ENCODE measurements at regions not wholly inside any gene's neighbourhood (a gene's known extent, or its start where the extent isn't known, plus 50 kb on each side); places are given as distances from the start of the nearest gene placed in this dataset.
A peak's percentile ranks its signal among the peaks of the same experiment; 100 is the strongest.

DNA sequence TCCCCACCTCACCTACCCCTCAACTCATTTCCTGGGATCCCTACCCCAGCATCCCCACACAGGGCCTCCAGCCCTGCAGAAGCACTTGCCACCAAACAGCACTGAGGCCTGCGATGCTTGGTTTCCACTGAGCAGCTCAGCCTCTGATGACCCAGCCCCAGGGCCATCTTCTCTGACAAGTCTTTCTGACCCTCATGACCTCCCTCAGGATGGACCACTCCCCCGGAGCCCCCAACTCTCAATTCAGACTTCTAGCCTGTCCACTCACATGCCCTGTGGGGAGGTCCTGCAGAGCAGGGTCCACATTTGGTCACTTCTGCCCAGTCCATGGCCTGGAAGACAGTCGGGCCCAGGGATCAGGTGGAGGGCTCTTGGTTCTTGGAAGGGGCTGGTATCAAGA, 63.4 kb upstream of the SPATA12 start:
- Mint-ChIP-seq H3K27me3 (ENCODE audit: low read depth) (no peaks in the 10 kb centered on the region), H3K36me3 (ENCODE audit: low read depth) (no peaks in the 10 kb centered on the region)
- intact Hi-C loops (cut with micrococcal nuclease) = loop anchor here (5.0 kb wide), 2 partner anchors 80 to 100 kb away; no protein-coding TSS in a partner anchor

DNA sequence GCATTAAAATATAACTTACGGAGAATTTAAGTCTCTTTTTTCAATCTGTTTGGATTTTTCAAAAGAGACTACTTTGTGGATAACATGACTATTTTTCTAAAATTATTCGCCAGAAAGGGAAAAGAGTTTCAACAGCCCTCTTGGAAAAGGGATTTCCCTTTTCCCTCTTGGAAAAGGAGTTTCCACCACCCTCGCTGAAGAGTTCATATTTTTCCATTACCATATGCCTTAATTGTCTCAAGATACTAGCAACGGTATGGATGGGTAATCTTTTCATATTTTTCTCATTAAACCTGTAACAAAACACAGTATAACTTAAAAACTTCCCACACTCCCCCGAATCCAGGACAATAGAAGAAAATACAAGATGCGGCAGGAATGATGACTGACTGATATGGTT, 66.1 kb upstream of the SPATA12 start:
- no peak for DNase-seq
- CTCF ChIA-PET = interaction anchor here (0.7 to 1.6 kb wide), 4 partner anchors 14 to 300 kb away, joined by 3 to 7 read pairs (median 4); no protein-coding TSS in a partner anchor
- intact Hi-C loops (cut with micrococcal nuclease) = no loop called here
- Mint-ChIP-seq H3K9me3 (no peaks in the 10 kb centered on the region), H3K36me3 (ENCODE audit: low read depth) (no peaks in the 10 kb centered on the region), H3K4me1 (ENCODE audit: low read depth) (peaks cover 3% of the 10 kb centered on the region), H3K27ac (no peak overlapping the region), H3K27me3 (ENCODE audit: low read depth) (peaks cover 5% of the 10 kb centered on the region), H3K4me3 (no peak overlapping the region)

More for the DNA sequence above, 63.4 kb upstream of the SPATA12 start:
- Mint-ChIP-seq H3K27ac (no peak overlapping the region), H3K4me3 (no peak overlapping the region), H3K4me1 (ENCODE audit: low read depth) (peaks cover 3% of the 10 kb centered on the region), H3K9me3 (no peaks in the 10 kb centered on the region)
- DNase-seq = no peak
- CTCF ChIA-PET = interaction anchor here (0.7 to 2.7 kb wide), 4 partner anchors 10 to 829 kb away, joined by 3 to 13 read pairs (median 8); no protein-coding TSS in a partner anchor

DNA sequence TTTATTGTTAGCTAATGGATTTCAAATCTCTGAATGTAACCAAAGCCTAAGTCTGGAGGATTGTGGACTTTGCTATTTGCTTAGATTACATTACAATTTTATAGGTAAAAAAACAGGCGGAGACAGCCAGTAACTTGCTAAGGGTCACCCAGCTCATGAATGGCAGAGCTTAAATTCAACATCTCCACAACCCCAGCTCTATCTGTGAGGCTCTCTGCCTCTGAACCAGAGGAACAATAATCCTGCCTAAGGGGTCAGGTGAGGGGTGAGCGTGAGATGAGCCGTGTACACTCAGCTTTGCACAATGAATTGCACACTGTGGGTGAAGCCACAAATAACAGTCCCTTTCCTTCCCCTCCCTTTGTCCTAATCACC, 69.8 kb upstream of the SPATA12 start:
- Mint-ChIP-seq H3K4me3 (no peak overlapping the region), H3K36me3 (ENCODE audit: low read depth) (no peaks in the 10 kb centered on the region), H3K27ac (no peak overlapping the region), H3K27me3 (ENCODE audit: low read depth) (peaks cover 5% of the 10 kb centered on the region), H3K9me3 (no peaks in the 10 kb centered on the region), H3K4me1 (ENCODE audit: low read depth) (peaks cover 16% of the 10 kb centered on the region)
- no peak for DNase-seq
- CTCF ChIA-PET = interaction anchor here (1.0 to 6.2 kb wide), 9 partner anchors 10 to 298 kb away, joined by 3 to 187 read pairs (median 8); partner anchors contain the start of gene ARHGEF3
- intact Hi-C loops (cut with micrococcal nuclease) = no loop called here

DNA sequence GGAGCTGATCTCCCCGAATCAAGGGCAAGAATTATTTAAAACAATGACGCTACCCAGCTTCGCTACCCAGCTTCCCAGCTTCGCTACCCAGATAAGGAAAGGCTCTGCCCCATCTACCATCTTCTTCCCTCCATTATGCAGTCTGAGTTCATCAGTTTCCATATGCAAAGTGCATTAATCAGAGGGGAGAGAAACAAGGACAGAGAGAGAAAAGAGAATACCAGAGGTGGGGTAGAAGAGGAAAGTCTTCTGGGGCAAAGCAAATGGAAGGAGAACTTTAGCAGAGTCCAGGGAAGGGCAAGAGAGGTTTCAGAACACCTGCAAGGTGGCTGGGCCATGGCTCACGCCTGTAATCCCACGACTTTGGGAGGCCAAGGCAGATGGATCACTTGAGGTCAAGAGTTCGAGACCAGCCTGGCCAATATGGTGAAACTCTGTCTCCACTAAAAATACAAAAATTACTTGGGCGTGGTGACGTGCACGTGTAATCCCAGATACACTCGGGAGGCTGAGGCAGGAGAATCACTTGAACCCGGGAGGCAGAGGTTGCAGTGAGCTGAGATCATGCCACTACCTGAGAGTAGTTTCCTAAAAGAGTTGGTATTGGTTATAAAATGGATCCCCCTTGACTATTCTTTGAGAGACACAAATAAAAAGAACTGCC, 70.4 kb upstream of the SPATA12 start:
- CTCF ChIA-PET = interaction anchor here (0.9 to 6.2 kb wide), 20 partner anchors 9 to 298 kb away, joined by 3 to 187 read pairs (median 9); partner anchors contain the start of gene ARHGEF3
- H3K4me1 Mint-ChIP-seq (ENCODE audit: low read depth) = peaks cover 16% of the 10 kb centered on the region
- H3K36me3 Mint-ChIP-seq (ENCODE audit: low read depth) = no peaks in the 10 kb centered on the region
- no peak overlapping the region for H3K27ac Mint-ChIP-seq
- DNase-seq = no peak
- H3K4me3 Mint-ChIP-seq = no peak overlapping the region
- H3K27me3 Mint-ChIP-seq (ENCODE audit: low read depth) = peaks cover 5% of the 10 kb centered on the region
- intact Hi-C loops (cut with micrococcal nuclease) = loop anchor here (1.0 to 5.0 kb wide), 5 partner anchors 134 to 648 kb away; partner anchors contain the start of gene CCDC66
- no peaks in the 10 kb centered on the region for H3K9me3 Mint-ChIP-seq

DNA sequence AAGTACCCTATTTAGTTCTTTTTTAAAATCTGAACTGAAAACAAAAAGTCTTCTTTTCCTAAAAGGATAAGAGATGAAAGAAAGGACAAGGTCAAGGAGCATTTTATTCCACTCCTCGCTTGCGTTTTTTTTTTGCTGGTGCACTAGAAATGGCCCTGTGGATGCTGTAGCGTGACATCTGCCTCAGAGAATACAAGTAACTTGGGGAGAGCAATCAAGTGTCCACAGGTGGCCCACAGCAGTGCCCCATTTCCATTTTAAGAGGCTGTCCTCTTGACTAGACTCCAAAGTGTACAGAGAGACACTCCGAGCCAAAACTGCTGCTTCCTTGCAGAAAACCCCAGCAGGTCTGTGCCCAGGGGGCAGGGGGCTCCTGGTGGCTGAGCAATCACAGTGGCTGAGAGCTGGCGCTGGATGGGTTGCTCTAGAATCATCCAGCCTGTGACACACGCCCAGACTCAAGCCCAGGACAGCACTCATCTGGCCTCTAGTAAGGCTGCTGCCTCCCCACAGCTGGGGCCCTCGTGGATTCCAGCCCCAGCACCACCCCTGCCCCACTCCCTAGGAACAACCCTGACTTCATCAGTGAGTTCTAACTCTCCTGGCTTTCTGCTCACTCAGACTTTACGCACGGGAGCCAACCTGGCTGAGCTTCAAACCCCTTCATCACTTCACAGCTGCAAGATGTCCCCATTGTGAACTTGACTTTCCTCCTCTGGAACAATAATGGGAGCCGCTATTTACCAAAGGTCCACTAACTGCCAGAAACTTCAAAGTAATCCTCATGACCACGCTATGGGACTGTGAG, 71.1 kb upstream of the SPATA12 start:
- Mint-ChIP-seq H3K36me3 (ENCODE audit: low read depth) (no peaks in the 10 kb centered on the region), H3K27ac (no peak overlapping the region), H3K27me3 (ENCODE audit: low read depth) (peaks cover 5% of the 10 kb centered on the region), H3K9me3 (no peaks in the 10 kb centered on the region), H3K4me1 (ENCODE audit: low read depth) (peaks cover 16% of the 10 kb centered on the region), H3K4me3 (no peak overlapping the region)
- DNase-seq = no peak
- CTCF ChIA-PET = interaction anchor here (0.7 to 6.2 kb wide), 40 partner anchors 9 to 316 kb away, joined by 3 to 187 read pairs (median 5); partner anchors contain the start of gene ARHGEF3
- intact Hi-C loops (cut with micrococcal nuclease) = loop anchor here (1.0 to 5.0 kb wide), 5 partner anchors 133 to 647 kb away; partner anchors contain the start of gene CCDC66

DNA sequence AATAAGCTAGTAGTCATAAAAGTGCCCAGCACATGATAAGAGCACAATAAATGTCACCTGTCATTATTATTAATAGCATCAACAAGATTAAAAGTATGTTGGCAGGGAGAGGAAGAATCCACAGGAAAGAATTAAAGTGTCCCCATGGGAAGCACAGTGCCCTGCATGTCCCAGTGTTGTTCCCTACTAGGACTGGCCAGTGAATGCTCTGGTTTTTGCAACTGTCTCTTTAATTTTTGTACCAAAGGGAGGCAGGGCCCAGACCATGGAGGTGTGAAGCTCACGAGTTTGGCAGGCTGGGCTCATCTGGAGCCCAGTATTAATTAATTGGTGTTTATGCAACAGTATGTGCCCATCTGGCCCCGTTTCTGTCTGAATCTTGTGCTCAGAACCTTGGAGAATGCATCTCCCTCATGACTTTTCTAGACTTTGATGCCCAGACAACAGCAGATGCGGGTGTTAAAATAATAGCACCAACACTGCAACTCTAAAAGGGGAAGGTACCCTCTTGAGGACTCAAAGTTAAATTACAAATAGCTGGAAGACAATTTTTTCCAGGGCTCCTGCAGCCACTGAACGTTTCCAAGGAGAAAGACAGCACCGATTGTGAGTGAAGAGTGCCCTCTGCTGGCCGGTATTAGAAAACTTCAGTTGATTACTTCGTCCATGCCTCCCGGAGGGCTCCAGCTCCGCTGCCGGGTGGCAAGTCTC, 71.9 kb upstream of the SPATA12 start:
- CTCF ChIA-PET = interaction anchor here (0.6 to 6.2 kb wide), 49 partner anchors 8 to 315 kb away, joined by 3 to 187 read pairs (median 4); partner anchors contain the start of gene ARHGEF3
- Mint-ChIP-seq H3K4me1 (ENCODE audit: low read depth) (peaks cover 16% of the 10 kb centered on the region), H3K36me3 (ENCODE audit: low read depth) (no peaks in the 10 kb centered on the region), H3K27me3 (ENCODE audit: low read depth) (peaks cover 5% of the 10 kb centered on the region), H3K9me3 (no peaks in the 10 kb centered on the region), H3K4me3 (no peak overlapping the region), H3K27ac (no peak overlapping the region)
- DNase-seq = peak; percentile 82
- intact Hi-C loops (cut with micrococcal nuclease) = loop anchor here (1.0 to 5.0 kb wide), 5 partner anchors 132 to 646 kb away; partner anchors contain the start of gene CCDC66

DNA sequence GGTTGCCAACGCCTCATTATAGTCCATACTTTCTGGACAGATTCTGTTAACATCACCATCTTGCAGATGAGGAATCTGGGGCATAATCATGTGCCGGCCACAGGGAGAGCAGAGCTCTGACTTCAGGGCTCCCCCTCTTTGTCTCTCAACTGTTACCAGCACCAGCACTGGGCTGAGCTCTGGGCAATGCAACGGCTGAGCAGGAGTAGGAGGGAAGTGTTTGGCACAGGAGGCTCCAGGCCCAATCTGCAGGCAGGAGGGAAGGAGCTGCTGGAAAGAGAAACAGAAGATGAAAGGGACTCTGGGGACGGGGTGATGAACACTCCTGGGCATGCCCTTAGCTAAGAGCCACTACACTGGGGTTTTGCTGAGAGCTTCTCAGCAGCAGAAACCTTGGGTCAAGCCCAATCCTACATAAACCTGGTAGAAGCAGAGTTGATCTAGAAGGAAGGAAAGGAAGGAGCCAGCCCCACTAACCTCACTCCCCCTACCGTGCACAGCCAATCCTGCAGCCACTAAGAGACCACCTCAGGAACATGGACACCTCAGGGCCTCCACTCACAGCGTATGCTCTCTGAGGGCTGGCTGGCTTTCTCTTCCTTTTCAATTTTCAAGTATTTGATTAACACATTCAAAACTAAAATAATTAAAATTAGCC, 73.1 kb upstream of the SPATA12 start:
- Mint-ChIP-seq H3K36me3 (ENCODE audit: low read depth) (no peaks in the 10 kb centered on the region), H3K9me3 (no peaks in the 10 kb centered on the region), H3K4me1 (ENCODE audit: low read depth) (peaks cover 16% of the 10 kb centered on the region), H3K27ac (no peak overlapping the region), H3K4me3 (no peak overlapping the region), H3K27me3 (ENCODE audit: low read depth) (peaks cover 5% of the 10 kb centered on the region)
- peak; percentile 37 for DNase-seq
- intact Hi-C loops (cut with micrococcal nuclease) = loop anchor here (5.0 kb wide), 1 partner anchor 645 kb away; no protein-coding TSS in a partner anchor
- CTCF ChIA-PET = interaction anchor here (0.7 to 6.2 kb wide), 24 partner anchors 9 to 294 kb away, joined by 3 to 187 read pairs (median 6); partner anchors contain the start of gene ARHGEF3

DNA sequence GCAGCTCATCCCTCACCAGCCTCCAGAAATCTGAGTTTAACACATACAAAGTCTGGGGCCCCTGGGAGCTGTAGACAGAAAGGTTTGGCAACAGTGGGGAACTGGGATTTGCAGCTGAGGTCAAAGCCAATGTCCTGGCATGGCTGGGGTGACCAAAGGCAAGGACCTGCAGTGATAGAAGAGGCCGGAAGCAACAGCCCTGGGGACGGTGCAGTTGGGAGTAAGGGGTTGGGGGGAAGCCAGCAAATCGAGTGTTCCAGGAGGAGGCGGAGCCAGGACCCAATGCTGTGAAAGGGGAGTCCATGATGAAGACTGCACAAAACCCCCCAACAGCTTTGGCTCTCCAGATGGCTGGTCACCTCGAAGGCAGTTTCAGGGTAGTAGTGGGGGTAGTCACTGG, 74.1 kb upstream of the SPATA12 start:
- H3K4me3 Mint-ChIP-seq = no peak overlapping the region
- peak overlapping the region; percentile 23 for H3K27ac Mint-ChIP-seq
- no peaks in the 10 kb centered on the region for H3K9me3 Mint-ChIP-seq
- DNase-seq = no peak
- intact Hi-C loops (cut with micrococcal nuclease) = loop anchor here (5.0 kb wide), 1 partner anchor 644 kb away; no protein-coding TSS in a partner anchor
- H3K27me3 Mint-ChIP-seq (ENCODE audit: low read depth) = peaks cover 5% of the 10 kb centered on the region
- CTCF ChIA-PET = interaction anchor here (0.5 to 6.2 kb wide), 15 partner anchors 9 to 293 kb away, joined by 3 to 187 read pairs (median 5); partner anchors contain the start of gene ARHGEF3
- H3K4me1 Mint-ChIP-seq (ENCODE audit: low read depth) = peaks cover 18% of the 10 kb centered on the region
- H3K36me3 Mint-ChIP-seq (ENCODE audit: low read depth) = no peaks in the 10 kb centered on the region

DNA sequence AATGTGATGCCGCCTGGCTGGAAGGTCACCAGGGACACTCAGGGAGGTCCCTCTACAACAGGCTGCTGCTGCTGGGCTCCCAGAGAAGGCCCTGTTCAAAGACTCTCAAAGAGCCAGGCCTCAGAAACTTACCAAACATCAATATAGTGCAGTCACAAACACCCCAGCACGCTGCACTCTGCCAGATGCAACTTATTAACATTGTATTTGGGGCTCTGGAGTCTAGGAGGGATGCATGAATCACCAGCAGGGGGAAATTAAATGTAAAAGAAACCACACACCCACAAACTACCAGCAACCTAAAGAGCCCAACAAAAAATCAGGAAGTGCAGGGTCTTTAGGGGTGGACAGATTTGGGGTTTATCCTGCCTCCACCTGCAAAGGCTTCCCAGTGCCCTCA, 74.6 kb upstream of the SPATA12 start:
- Mint-ChIP-seq H3K27ac (no peak overlapping the region), H3K4me1 (ENCODE audit: low read depth) (peaks cover 23% of the 10 kb centered on the region), H3K36me3 (ENCODE audit: low read depth) (no peaks in the 10 kb centered on the region), H3K4me3 (no peak overlapping the region), H3K27me3 (ENCODE audit: low read depth) (peaks cover 5% of the 10 kb centered on the region), H3K9me3 (no peaks in the 10 kb centered on the region)
- peak; percentile 27 for DNase-seq
- intact Hi-C loops (cut with micrococcal nuclease) = loop anchor here (5.0 kb wide), 1 partner anchor 644 kb away; no protein-coding TSS in a partner anchor
- CTCF ChIA-PET = interaction anchor here (0.5 to 6.2 kb wide), 9 partner anchors 9 to 283 kb away, joined by 3 to 187 read pairs (median 5); partner anchors contain the start of gene ARHGEF3

DNA sequence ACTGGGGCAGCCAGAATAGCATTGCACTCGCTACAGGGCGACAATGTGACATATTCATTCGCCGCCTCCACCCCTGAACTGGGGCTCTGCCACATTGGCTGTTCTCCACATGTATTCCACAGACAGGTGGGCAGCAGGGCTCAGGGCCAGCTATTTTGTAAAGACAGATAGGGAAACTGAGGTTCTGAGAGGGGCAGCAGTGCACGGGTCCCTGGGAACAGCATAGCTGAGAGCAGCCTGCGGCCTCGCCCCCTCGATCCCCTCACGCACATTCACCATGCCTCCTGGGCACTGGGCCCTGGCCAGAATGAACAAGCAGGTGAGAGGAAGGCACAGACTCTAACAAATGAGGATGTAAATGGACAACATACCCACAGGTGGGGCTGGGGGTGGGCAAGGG, 75.0 kb upstream of the SPATA12 start:
- H3K9me3 Mint-ChIP-seq = no peaks in the 10 kb centered on the region
- H3K27me3 Mint-ChIP-seq (ENCODE audit: low read depth) = peaks cover 5% of the 10 kb centered on the region
- no peak overlapping the region for H3K4me3 Mint-ChIP-seq
- no peaks in the 10 kb centered on the region for H3K36me3 Mint-ChIP-seq (ENCODE audit: low read depth)
- CTCF ChIA-PET = interaction anchor here (1.2 to 6.2 kb wide), 3 partner anchors 183 to 282 kb away, joined by 3 to 187 read pairs (median 147); partner anchors contain the start of gene ARHGEF3
- intact Hi-C loops (cut with micrococcal nuclease) = loop anchor here (5.0 kb wide), 1 partner anchor 643 kb away; no protein-coding TSS in a partner anchor
- no peak for DNase-seq
- H3K4me1 Mint-ChIP-seq (ENCODE audit: low read depth) = peaks cover 27% of the 10 kb centered on the region
- H3K27ac Mint-ChIP-seq = no peak overlapping the region

DNA sequence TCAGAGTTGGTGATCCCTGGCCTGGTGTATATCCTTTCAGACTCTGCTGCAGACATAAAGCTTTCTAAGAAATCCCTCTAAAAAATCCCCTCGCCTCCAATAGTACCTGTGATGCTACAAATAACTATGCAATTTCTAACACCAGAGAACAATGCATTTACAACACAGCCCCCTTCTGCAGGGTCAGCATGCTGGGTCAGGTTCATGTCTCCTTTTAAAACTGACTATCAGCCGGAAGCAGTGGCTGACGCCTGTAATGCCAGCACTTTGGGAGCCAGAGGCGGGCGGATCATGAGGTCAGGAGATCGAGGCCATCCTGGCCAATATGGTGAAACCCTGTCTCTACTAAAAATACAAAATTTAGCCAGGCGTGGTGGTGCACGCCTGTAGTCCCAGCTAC, 77.0 kb upstream of the SPATA12 start:
- intact Hi-C loops (cut with micrococcal nuclease) = no loop called here
- Mint-ChIP-seq H3K36me3 (ENCODE audit: low read depth) (no peaks in the 10 kb centered on the region), H3K4me3 (no peak overlapping the region), H3K27ac (no peak overlapping the region), H3K4me1 (ENCODE audit: low read depth) (peaks cover 35% of the 10 kb centered on the region), H3K9me3 (no peaks in the 10 kb centered on the region), H3K27me3 (ENCODE audit: low read depth) (no peaks in the 10 kb centered on the region)
- no peak for DNase-seq
- CTCF ChIA-PET = interaction anchor here (0.6 to 0.7 kb wide), 3 partner anchors 12 to 127 kb away, joined by 3 read pairs; no protein-coding TSS in a partner anchor

Data from activated naive CD4-positive, alpha-beta T cell treated with anti-CD3 and anti-CD28 coated beads for 36 hours (primary cell).